HG03342 (cell line): ENCODE measurements at regions not wholly inside any gene's neighbourhood (a gene's known extent, or its start where the extent isn't known, plus 50 kb on each side); places are given as distances from the start of the nearest gene placed in this dataset.

Experiments used
- ATAC-seq: cut with Tn5 transposase; IDR thresholded peaks from one replicate; pipeline ENCODE4 v1.9.1; 2021; ENCODE audit warnings: mild to moderate bottlenecking, moderate library complexity; ENCODE audit not compliant: unreplicated experiment

DNA sequence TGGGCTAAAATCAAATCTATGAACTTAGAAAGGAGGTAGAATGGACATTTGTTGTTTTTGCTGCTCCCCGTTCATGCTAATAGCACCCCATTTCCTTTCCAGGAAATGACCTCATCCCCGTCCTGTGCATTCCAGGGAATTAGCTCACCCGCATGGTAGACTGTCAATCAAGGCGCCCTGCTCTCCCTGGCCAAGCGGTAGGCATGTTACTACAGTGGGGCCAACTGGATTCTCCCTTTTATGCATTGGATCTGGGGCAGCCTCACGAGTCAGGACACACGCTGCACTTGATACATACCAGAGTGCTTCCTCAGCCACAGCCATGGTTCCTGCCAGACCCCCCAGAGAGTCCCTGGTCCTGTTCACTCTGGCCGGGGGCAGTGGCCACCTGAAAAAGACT lies 111.0 kb upstream of the PTCH1 start:
- ATAC-seq: no peak

DNA sequence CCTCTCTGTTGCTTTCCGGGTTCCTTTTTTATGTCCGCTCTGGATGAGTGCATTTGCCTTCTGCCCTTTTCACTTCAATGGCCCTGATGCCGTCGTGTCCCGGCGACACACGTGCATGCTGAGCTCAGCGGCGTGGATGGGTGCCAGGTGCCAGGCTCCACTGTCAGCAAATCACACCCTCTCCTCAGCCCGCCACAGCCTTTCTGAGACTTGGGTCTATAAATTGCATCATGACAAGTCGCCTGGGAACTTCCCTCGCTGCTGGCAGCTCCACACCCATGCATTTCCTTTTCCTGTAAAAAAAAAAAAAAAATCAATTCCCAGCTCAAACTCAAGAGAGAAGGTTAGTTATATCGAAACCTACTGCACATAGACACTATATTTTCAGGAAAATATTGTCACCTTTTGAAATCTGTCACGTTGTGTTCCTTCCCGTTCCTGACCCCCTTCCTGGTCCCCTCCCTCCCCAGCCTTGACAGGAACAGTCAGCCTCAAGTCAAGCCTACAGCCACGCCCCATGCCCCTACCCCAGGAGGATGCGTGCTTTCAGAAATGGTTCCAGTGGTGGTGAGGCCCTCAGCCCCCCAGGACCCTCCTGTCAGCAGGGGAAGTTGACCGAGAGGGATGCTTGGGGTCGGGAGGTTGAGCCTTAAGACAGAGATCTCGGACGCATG lies 110.3 kb upstream of the PTCH1 start:
- no peak for ATAC-seq

DNA sequence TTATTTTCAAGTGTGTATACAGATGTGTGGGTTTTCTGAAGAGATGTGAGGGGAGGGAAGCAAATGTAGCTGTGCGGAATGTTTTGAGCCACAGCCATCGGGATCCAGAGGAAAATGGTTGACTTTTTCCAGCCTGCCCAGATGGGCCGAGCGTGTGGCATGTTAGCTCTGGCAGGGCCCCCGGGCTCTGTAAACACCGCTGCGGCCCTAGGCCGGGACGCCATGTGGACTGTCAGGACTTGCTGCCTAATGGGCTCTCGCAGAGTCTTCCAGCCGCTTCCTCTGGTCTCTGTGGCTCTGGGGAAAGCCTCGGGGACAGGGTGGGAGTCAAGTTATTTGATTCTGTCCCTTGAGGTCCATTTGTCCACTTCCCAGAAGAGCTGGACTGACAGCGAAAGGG lies 109.6 kb upstream of the PTCH1 start:
- ATAC-seq: no peak

DNA sequence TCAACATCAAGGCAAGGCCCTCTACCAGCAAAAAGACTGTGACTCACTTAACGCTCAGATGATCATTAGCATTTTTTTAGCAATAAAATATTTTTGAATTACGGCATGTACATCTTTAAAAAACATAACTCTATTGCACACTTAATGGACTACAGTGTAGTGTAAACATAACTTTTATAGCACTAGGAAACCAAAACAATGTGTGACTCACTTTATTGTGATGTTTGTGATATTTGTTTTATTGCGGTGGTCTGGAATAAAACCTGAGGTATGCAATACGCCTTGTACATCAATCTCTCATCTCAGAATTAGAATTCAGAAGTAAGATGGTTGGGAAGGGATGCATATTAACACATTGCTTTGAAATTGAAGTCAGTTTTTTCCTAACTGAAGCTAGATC lies 106.9 kb upstream of the PTCH1 start:
- no peak for ATAC-seq

DNA sequence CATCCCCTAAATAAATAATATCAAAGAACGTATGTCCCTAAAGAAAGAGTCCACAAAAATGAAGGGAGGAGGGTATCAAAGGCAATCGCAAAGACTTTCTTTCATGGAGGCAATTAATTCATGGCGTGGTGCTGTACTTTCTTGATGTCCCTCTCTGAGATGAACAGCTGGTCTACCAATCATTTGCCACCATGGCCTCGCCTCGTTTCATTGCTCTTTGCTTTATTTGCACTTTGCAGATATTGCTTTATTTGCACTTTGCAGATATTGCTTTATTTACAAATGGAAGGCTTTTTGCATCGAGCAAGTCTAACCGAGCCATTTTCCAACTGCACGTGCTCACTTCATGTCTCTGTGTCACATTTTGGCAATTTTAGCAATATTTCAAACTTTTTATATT lies 104.0 kb upstream of the PTCH1 start:
- no peak for ATAC-seq

DNA sequence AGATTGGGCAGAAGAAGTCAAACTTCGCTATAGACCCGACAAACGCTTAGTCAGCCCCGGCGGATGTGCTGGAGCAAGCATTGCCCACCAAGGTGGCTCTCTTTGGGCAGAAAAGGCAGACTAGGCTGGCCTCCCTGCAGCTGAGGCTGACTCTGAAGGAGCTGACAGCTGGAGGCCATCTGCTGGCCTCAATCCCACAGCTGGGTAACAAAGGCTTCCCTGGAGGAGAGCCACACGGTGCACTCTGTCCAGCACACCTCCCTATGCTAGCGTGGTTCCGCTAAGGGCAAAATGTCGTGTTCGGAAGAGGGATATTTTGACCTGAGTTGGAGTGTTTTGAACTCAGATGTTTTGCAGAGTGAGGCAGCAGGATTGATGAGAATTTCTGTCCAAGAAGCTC lies 103.5 kb upstream of the PTCH1 start:
- ATAC-seq: no peak

DNA sequence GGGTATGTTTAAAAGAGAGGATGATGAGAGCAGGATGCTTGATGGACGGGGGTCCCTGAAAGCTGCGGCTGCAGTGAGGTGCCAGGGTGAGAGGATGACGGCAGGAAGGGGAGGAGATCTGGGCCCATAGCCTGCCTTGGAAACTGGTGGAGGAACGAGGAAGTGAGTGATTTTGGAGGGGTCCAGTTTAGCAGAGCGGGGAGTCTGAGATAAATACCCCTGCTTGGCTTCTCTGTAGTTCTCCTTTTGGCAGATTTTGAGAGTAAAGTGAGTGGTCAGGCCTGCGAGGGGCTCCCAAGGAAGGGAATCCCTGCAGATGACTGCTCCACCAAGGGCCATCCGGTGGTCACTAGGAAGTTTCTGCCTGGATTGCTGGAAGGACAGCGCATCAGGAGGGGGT lies 98.5 kb upstream of the PTCH1 start:
- no peak for ATAC-seq

DNA sequence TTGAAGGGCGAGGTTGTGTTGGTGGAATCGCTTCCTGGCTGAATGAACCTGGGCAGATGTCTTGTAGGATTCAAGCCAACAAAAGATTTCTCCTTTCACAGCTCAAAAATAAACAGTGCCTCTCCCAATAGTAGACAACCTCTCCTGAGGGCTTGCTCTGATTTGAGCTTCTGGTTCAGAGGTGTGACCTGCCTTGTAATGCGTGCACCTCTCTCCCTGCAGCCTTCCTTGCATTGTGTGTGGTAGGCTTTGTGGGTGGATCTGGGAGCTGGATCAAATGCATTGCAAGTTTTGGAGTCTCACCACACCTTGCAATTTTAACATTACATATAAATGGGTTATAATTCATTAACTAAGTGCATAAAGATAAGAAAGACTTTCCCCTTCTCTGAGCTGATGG lies 96.9 kb upstream of the PTCH1 start:
- no peak for ATAC-seq

DNA sequence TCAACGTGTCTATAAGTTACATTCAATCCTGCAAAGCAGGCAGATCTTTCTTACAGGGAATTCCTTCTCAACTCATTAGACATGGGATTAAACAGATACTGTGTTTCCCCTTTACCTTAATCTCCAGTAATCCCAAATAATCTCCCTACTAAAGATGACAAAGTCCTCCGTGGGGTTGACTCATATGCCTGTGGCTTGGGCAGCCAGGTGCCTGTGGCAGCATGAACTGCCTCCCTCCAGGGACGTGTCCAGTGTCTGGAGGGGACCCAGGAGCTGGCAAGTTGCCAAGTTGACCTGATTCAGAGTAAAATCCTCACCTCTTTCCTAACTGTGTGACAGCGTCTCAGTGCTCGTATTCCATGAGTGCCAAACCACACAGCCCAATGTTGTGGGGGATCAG lies 94.6 kb upstream of the PTCH1 start:
- no peak for ATAC-seq

DNA sequence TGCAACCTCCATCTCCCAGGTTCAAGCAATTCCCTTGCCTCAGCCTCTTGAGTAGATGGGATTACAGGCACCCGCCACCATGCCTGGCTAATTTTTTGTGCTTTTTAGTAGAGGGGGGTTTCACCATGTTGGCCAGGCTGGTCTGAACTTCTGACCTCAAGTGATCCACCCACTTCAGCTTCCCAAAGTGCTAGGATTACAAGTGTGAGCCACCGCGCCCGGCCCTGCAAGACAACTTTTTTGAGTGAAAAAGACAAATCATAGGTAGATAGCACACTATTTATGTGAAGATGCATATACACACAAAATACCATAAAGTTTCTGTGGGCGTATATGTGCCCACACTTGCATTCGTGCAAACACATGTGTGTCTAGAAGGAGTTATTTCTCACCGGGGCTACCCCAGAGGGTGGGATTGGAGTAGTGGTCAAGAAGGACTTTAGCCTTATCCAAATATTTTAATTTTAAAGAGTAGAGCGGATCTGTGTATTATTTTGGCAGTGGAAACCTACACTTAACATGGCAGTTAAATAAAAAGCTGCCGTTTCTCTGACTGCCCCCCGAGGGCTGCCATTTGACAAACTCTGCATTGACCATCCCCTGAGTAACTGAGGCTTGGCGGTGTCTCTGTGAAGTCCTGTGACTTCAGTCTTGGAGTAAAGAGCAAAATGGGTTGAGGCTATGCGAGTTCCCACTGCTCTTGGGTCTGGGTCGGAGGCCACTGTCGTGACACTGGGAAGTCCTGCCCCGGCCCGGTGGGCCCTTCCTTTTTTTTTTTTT lies 93.4 kb upstream of the PTCH1 start:
- ATAC-seq: no peak

DNA sequence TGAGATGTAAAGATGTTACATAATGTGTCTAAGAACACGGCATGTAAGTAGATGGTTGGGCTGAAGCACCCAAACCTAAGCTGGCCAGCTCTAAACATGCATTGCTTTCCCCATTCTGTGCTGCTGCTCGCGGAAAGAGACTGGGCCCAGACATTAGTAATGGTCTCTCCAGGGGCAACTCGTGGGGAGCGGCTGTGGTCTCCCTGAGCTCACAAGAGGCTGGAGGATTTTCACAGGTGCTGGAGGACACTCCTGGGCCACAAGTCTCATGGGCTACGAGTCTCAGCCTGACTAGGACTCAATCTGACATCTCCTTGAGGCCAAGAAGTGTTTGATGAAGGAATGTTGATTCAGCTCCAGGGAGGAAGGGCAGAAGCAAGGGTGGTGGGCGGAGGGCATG lies 92.7 kb upstream of the PTCH1 start:
- no peak for ATAC-seq

DNA sequence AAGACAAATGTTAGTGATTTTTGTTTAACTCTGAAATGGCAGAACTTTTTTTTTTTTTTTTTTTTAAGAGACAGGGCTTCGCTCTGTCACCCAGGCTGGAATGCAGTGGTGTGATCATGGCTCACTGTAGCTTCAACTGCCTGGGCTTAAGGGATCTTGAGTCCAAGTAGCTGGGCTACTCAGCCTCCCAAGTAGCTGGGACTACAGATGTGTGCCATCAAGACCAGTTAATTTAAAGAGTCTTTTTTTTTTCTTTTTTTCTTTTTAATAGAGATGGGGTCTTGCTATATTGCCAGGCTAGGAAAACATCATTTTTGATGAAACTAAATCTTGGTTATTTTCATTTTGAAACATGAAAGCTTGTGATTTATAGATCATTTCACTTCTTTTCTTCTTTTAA lies 91.6 kb upstream of the PTCH1 start:
- ATAC-seq: no peak

DNA sequence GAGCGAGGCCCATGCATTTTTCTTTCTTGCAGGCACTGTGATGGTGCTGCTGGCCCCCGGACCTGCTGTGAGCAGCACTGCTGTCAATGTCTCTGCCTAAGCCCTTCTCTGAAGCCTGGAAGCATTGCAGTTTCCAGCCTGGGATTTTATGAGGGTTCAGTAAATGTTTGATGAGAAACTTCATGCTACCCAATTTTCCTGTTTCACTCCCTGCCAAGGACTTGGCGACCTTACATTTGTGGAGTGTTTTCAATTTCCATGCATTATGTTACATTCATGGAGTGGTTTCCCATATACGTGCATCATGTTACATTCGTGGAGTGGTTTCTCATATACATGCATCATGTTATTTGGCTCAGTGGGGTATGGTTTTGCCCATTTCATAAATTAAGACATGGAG lies 90.7 kb upstream of the PTCH1 start:
- no peak for ATAC-seq

DNA sequence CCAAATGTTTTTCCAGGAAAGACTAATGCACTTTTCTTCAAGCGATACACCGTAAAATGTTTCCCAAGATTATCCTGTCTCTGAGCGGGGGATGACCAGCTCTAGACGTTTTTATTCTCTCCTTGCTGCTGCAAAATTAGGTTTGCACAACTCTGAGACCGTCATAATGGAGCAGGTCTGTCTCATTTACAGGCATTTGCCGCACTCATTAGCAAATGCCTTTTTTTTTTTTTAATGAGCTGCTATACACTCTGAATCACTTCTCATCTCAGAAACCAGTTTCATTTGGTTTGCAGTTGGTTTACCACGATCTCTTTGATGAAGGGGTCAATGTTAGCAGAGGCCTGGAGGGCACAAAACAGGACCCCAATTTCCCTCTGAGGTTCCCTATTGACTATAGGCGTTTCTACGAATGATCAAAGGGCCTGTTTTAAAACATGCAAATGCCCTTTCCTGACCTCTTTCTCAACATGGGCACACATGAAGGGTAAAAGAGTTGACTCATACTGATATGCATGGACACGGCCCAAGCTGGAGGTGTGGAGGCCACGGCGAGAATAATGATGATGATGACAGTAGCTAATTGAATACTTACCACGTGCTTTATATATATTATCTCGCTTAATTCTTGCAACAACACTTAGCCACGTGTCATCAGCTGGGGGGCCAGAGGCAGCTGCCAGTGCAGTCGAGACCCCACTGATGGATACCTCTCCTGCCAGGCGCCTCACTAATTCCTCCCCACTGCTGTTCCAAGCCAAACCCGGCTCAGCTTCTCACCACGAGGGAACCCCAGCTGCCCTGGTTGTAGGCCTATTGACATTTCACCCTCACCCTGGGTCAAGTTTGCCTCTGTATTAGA lies 89.9 kb upstream of the PTCH1 start:
- ATAC-seq: no peak

DNA sequence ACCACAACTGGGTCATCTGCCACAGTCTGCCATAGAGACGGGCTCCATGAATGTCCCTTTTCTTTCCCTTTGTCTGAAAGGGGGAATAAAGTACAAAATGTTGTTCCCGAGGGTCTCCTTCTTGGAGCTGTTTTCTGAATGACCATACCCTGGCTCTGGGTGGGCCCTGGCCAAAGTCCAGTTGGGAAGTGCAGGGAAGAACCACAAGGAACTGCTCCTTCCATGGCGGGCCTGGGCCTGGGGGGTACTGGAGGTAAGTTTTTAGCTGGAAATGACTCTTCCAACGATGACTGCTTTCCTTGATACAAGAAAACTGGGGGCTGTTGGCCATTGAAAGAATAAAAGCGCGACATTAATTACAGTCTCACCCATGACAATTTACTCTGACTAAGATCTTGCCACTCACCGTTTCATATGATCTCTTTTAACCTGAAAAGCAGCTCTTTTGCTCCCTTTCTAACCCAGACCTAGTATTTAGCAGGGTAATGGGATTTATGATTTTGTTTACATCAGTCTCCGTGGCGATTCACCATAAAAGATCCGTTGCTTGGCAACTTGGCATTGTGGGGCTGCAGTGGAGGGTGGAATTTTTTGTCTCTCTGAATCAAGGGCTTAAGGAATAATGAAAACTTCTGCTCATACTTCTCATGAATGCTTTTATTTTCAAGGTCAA lies 89.2 kb upstream of the PTCH1 start:
- ATAC-seq: no peak

DNA sequence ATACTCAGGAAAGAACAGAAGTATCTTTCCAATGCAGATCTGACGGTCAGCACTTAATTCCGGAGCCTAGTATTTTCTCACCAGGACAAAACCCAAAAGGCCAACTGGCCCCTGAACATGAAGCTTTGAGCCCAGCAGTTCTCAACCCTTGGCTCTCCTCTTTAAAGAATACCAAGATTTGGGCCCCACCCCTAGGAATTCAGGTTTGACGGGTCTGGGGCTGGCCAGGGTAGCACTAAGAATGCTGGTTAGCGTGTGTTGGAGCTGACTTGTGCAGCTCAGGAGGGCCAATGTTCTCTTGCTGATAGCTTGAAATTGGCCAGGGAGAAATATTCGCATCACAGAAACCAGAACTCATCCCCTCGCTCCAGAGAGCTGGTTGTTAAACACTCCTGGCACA lies 88.3 kb upstream of the PTCH1 start:
- no peak for ATAC-seq

DNA sequence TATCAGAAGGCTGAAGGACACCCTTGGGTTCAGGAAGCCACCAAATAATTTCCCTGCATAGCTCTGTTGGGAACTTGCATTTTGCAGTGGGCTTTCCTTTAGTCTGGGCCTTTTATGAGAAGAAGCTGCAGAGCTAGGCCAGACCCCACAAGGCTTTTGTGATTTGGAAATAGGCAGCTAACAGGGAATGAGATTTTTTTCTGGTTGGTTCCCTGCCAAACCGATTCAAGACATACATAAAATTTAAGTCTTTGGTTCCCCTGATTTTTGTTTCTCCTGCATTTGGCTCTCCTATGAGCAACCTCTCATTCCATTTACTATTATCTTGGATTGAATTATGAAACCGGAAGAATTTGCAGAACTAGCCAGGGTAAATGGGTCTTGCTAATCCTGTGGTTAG lies 81.5 kb upstream of the PTCH1 start:
- no peak for ATAC-seq

DNA sequence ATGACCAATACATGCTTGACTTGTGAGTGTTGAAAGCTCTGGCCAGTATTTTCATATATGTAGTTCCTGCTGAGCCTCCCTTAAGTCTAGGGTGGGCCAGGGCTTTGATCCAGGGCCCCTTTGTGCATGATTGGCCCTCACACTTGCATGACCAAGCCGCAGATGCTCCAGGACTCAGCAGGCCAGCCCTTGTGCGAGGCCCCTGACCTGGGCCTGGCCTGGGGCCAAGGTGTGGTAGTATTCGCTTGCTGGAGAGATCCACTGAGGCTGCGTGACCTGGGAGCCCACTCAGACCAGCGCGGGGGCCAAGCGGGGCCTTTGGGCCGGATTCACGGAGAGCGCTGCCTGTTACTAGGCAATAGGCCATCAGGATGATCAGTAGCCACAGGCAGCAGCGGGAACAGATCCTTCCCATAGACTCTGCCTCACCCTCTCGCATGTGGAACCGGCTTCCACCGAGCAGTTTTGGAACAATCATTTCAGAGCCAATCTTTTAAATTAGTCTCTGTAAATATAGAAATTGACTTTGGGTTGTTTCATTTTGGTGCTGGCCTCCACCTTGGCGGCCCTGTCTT lies 79.0 kb upstream of the PTCH1 start:
- ATAC-seq: no peak

DNA sequence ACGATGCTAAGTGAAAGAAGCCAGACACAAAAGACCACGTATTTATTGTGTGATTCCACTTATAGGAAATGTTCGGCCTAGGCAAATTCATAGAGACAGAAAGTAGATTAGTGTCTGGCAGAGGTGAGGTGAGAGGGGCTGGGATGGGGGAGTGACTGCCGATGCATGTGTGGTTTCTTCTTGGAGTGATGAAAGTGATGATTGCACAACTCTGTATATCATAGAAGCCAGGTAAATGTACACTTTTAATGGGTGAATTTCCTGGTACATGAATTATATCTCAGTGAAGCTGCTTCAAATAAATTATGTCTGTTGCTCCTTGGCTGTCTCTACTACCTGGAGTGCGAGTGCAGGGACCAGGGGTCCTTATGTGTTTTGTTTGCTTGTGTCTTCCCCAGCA lies 76.2 kb upstream of the PTCH1 start:
- ATAC-seq: no peak

DNA sequence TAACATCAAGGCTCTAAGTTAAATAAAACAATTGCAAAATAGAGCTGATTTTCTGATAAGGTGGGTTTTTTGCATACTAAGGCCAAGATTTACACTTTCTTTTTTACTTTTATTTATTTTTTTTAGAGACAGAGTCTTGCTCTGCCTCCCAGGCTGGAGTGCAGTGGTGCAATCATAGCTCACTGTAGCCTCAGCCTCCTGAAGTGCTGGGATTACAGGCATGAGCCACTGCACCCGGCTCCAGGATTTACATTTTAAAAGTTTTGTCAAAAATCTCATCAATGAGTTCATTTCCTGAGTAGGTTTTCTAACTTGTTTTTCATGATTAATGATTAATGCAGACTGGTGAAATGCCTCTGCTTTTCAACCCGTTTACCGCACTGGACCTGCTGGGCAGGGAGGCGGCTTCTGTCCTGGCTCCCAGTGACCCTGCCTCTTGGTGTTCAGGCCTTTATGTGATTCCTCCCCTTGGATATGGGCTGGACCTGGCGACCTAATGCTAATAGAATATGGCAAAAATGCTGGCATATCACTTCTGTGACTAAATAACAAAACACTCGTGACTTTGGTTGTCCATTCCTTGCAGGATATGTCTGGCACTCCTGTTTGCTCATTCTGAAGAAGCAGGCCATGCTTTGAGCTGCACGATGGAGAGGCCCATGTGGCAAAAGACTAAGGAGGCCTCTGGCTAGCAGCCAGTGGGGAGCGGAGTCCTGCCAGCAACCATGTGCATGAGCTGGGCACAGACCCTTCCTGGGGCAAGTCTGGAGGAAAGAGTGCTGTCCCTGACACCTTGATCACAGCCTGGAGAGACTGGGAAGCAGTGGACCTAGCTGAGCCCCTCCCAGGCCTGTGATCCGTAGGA lies 72.2 kb upstream of the PTCH1 start:
- no peak for ATAC-seq
